Adrenal gland (tissue), 9 donors: ENCODE measurements at regions not wholly inside any gene's neighbourhood (a gene's known extent, or its start where the extent isn't known, plus 50 kb on each side); places are given as distances from the start of the nearest gene placed in this dataset.

ENCODE experiments used
- DNase-seq, 7 donors: peaks; one replicate each; pipeline ENCODE4 v3.0.0-alpha.2; 2019 to 2020
- H3K27ac ChIP-seq, 5 donors: fragments of 200-600 bp; sonication (generic) in 4 of 5; 1 replicate in 3 of 5; 2 replicates in 2 of 5; pipeline versions ENCODE4 v1.5.1 to v1.8.0; 2016 to 2020; ENCODE audit warnings: mild to moderate bottlenecking in 1 of 5
- H3K27me3 ChIP-seq: fragments of 200-600 bp; 2 replicates; pipeline ENCODE4 v1.8.0; 2021
- H3K36me3 ChIP-seq, 2 donors: fragments of 200-600 bp; replicated peaks in 1 of 2; 1 replicate in 1 of 2; 2 replicates in 1 of 2; pipeline versions ENCODE4 v1.5.1 to v1.8.0; 2018 to 2022
- H3K4me1 ChIP-seq, 2 donors: fragments of 200-600 bp; replicated peaks in 1 of 2; 1 replicate in 1 of 2; 2 replicates in 1 of 2; pipeline versions ENCODE4 v1.5.1 to v1.8.0; 2018 to 2021
- H3K4me3 ChIP-seq, 4 donors: fragments of 200-600 bp; sonication (generic) in 3 of 4; one replicate each; pipeline ENCODE4 v1.5.1; 2016 to 2018
- H3K9me3 ChIP-seq, 3 donors: fragments of 200-600 bp; sonication (generic) in 1 of 3; replicated peaks in 1 of 3; 1 replicate in 2 of 3; 2 replicates in 1 of 3; pipeline versions ENCODE4 v1.5.1 to v1.8.0; 2016 to 2021
- CTCF ChIP-seq, 6 experiments: fragments of 450-650 bp in 4 of 6; fragments of 200-600 bp in 2 of 6; sonication (generic) in 1 of 6; IDR thresholded peaks; 1 replicate in 5 of 6; 2 replicates in 1 of 6; pipeline versions ENCODE4 v1.5.1 to v1.8.0; 2016 to 2021; ENCODE audit warnings: antibody characterized with exemption in 6 of 6, mild to moderate bottlenecking in 2 of 6, moderate library complexity in 1 of 6
- POLR2A ChIP-seq, 2 donors: fragments of 450-650 bp; IDR thresholded peaks; one replicate each; pipeline ENCODE4 v1.6.1; 2017; ENCODE audit warnings: antibody characterized with exemption in 2 of 2, mild to moderate bottlenecking in 2 of 2, moderate library complexity in 1 of 2
- WGBS, 4 donors: extraction: QIAGEN DNeasy Blood & Tissue Kit in 2 of 4; methylation state at CpG; one replicate each; pipeline versions ENCODE4 v1.1.5 to v1.1.7; 2013 to 2017; 5-methylcytosine and 5-hydroxymethylcytosine counted together
- intact Hi-C, 2 donors: fragments of 100-400 bp; cut with DNase I; formaldehyde crosslinking; loops; one replicate each; pipeline versions ENCODE4 v1.14.1 to v1.15.0; 2022 to 2023
- donor health status: healthy with polysubstance abuse.
- donor health status: Bipolar disorder and iron deficiency.
- donor health status: DM: yes; HTN: yes; CAD: no.
- donor health status: DM: no; HTN: no; CAD: no.
- donor health status: DM: no; HTN: no; CAD: no.

GRCh38 chr18:73895701-73896100 is 251.9 kb downstream of the FBXO15 start:
- H3K27ac ChIP-seq: no peak overlapping the region
- 42 to 55% (median 49%) methylated on average over 4 of the region's 4 CpGs for WGBS, 4 donors
- DNase-seq: no peak
- no peaks in the 10 kb centered on the region for H3K36me3 ChIP-seq
- no peaks in the 10 kb centered on the region for H3K9me3 ChIP-seq
- H3K4me1 ChIP-seq: no peaks in the 10 kb centered on the region
- TF ChIP-seq CTCF (IDR thresholded peaks at IDR 0.05) (no peak), POLR2A (IDR thresholded peaks at IDR 0.05) (no peak)
- intact Hi-C loops: loop anchor here in 1 of 2 donors (10.0 kb wide), 1 partner anchor 79 kb away; no protein-coding TSS in a partner anchor
- no peak overlapping the region for H3K4me3 ChIP-seq
- H3K27me3 ChIP-seq: no peaks in the 10 kb centered on the region

GRCh38 chr18:73893880-73894279 is 253.8 kb downstream of the FBXO15 start:
- intact Hi-C loops: loop anchor here in 1 of 2 donors (10.0 kb wide), 1 partner anchor 81 kb away; no protein-coding TSS in a partner anchor
- Histone ChIP-seq H3K4me3 (no peak overlapping the region), H3K4me1 (no peaks in the 10 kb centered on the region), H3K27me3 (no peaks in the 10 kb centered on the region), H3K27ac (no peak overlapping the region), H3K36me3 (no peaks in the 10 kb centered on the region), H3K9me3 (no peaks in the 10 kb centered on the region)
- 60 to 71% (median 68%) methylated on average over 3 of the region's 3 CpGs for WGBS, 4 donors
- TF ChIP-seq CTCF (IDR thresholded peaks at IDR 0.05) (no peak), POLR2A (IDR thresholded peaks at IDR 0.05) (no peak)
- no peak for DNase-seq

- H3K4me1 ChIP-seq: no peaks in the 10 kb centered on the region
- no peaks in the 10 kb centered on the region for H3K9me3 ChIP-seq
- H3K36me3 ChIP-seq: no peaks in the 10 kb centered on the region
- no peaks in the 10 kb centered on the region for H3K27me3 ChIP-seq
- intact Hi-C loops: loop anchor here in 1 of 2 donors (10.0 kb wide), 1 partner anchor 83 kb away; no protein-coding TSS in a partner anchor
- WGBS, 4 donors: 34 to 42% (median 39%) methylated on average over 19 to 20 of the region's 20 CpGs
- DNase-seq: no peak
- H3K4me3 ChIP-seq: no peak overlapping the region
- TF ChIP-seq POLR2A (IDR thresholded peaks at IDR 0.05): no peak
- TF ChIP-seq CTCF (IDR thresholded peaks at IDR 0.05): no peak
- no peak overlapping the region for H3K27ac ChIP-seq
Observed at GRCh38 chr18:73891572-73892421, 255.8 kb downstream of the FBXO15 start.

GRCh38 chr18:73888565-73888964 is 259.1 kb downstream of the FBXO15 start:
- DNase-seq: no peak
- Histone ChIP-seq H3K4me3 (no peak overlapping the region), H3K27ac (no peak overlapping the region), H3K27me3 (no peaks in the 10 kb centered on the region), H3K36me3 (no peaks in the 10 kb centered on the region), H3K4me1 (no peaks in the 10 kb centered on the region), H3K9me3 (no peaks in the 10 kb centered on the region)
- WGBS, 4 donors: 63 to 77% (median 70%) methylated on average over 6 of the region's 6 CpGs
- intact Hi-C loops: no loop called here
- TF ChIP-seq POLR2A (IDR thresholded peaks at IDR 0.05) (no peak), CTCF (IDR thresholded peaks at IDR 0.05) (no peak)
